HEK293T (cell line): ENCODE measurements at regions not wholly inside any gene's neighbourhood (a gene's known extent, or its start where the extent isn't known, plus 50 kb on each side); places are given as distances from the start of the nearest gene placed in this dataset.

Experiments used
- CTBP1 ChIP-seq: fragments of 450-650 bp; IDR thresholded peaks from 2 replicates; pipeline ENCODE4 v1.6.1; 2016; ENCODE audit warnings: borderline replicate concordance
- ELF4 ChIP-seq: fragments of 450-650 bp; IDR thresholded peaks from 2 replicates; pipeline ENCODE4 v1.6.1; 2017; ENCODE audit warnings: antibody characterized with exemption
- FOXA1 ChIP-seq: fragments of 450-650 bp; IDR thresholded peaks from 2 replicates; pipeline ENCODE4 v1.6.1; 2016; ENCODE audit warnings: mild to moderate bottlenecking
- HDGF ChIP-seq: fragments of 450-650 bp; IDR thresholded peaks from 2 replicates; pipeline ENCODE4 v1.6.1; 2017; ENCODE audit warnings: antibody characterized with exemption, borderline replicate concordance
- L3MBTL2 ChIP-seq: fragments of 450-650 bp; conservative IDR thresholded peaks from 2 replicates; pipeline ENCODE4 v1.6.1; 2016; ENCODE audit warnings: mild to moderate bottlenecking
- LEF1 ChIP-seq: fragments of 450-650 bp; IDR thresholded peaks from 2 replicates; pipeline ENCODE4 v1.6.1; 2017; ENCODE audit warnings: mild to moderate bottlenecking, borderline replicate concordance
- SP1 ChIP-seq: fragments of 450-650 bp; IDR thresholded peaks from 2 replicates; pipeline ENCODE4 v1.6.1; 2017
- SUZ12 ChIP-seq: fragments of 450-650 bp; IDR thresholded peaks from 2 replicates; pipeline ENCODE4 v1.6.1; 2016; ENCODE audit warnings: mild to moderate bottlenecking
- TARDBP ChIP-seq: fragments of 450-650 bp; IDR thresholded peaks from 2 replicates; pipeline ENCODE4 v1.6.1; 2016
- TF ChIP-seq, protein P1 (sequence below): fragments of 450-650 bp; IDR thresholded peaks from 2 replicates; pipeline ENCODE4 v1.6.1; 2016

DNA sequence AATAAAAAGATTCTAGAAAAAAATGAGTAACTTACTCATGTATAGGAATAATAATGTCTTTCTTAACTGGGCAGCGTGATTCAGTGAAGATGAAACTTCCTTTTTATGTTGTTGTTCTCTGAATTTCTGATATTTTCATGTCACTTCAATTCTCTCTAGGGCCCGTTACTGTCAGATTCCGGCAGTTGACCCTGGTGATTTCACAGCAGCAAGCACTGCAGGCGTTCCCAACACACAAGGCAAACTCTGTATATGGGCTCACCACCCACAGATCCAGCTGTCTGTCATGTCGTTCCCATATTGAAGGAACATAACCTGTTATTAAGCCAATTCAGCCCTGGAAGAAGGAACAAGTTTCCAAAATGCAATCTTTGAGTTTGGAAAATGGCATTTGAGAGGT, 288.3 kb upstream of the GALNTL6 start:
- TF ChIP-seq FOXA1 (no peak), HDGF (no peak), LEF1 (no peak), CTBP1 (no peak), L3MBTL2 (no peak), SP1 (no peak), ELF4 (no peak), TARDBP (no peak), SUZ12 (no peak)
- TF ChIP-seq, protein P1, sequence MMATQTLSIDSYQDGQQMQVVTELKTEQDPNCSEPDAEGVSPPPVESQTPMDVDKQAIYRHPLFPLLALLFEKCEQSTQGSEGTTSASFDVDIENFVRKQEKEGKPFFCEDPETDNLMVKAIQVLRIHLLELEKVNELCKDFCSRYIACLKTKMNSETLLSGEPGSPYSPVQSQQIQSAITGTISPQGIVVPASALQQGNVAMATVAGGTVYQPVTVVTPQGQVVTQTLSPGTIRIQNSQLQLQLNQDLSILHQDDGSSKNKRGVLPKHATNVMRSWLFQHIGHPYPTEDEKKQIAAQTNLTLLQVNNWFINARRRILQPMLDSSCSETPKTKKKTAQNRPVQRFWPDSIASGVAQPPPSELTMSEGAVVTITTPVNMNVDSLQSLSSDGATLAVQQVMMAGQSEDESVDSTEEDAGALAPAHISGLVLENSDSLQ = 0 out of 2 replicates have a peak, but pooled peaks have one; percentile 15
